ENCODE measurements at regions not wholly inside any gene's neighbourhood (a gene's known extent, or its start where the extent isn't known, plus 50 kb on each side); places are given as distances from the start of the nearest gene placed in this dataset.

GRCh38 chr15:69734699-69735098, 282.1 kb downstream of the RPLP1 start:
- no peaks in the 10 kb centered on the region for H3K4me1 ChIP-seq
- no peaks in the 10 kb centered on the region for H3K36me3 ChIP-seq
- no peak overlapping the region for H3K4me3 ChIP-seq
- H3K27ac ChIP-seq: no peak overlapping the region
- no peak for DNase-seq (ENCODE audit: low spot score in 2 of 2)
- intact Hi-C loops (cut with DNase I): no loop called here
- H3K9me3 ChIP-seq: no peaks in the 10 kb centered on the region
- no peaks in the 10 kb centered on the region for H3K27me3 ChIP-seq
- TF ChIP-seq CTCF (IDR thresholded peaks at IDR 0.05): no peak

DNA sequence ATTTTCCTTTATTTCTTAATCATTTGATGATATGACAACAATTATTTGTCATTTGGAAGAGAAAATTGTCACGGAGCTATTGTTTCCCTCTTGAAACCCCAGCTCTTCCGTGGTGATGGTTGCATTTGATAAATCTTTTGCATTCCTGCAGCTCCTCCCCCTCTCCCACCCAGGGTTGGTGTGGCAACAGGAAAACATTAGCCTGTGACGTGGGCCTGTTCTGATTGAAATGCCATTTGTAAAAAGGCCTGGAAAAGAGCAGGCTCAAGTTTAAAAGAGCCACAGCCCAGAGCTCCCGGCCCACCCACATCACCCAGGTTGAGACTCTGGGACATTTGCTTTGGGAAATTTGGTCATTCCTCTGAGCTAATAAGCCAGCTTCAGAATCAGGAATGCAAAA, 282.5 kb downstream of the RPLP1 start:
- no peaks in the 10 kb centered on the region for H3K9me3 ChIP-seq
- no peak overlapping the region for H3K27ac ChIP-seq
- H3K27me3 ChIP-seq: no peaks in the 10 kb centered on the region
- no peak overlapping the region for H3K4me3 ChIP-seq
- no peak for TF ChIP-seq CTCF (IDR thresholded peaks at IDR 0.05)
- no peak for DNase-seq (ENCODE audit: low spot score in 2 of 2)
- intact Hi-C loops (cut with DNase I): no loop called here
- no peaks in the 10 kb centered on the region for H3K4me1 ChIP-seq
- H3K36me3 ChIP-seq: no peaks in the 10 kb centered on the region

GRCh38 chr15:69736161-69736560, 283.5 kb downstream of the RPLP1 start:
- DNase-seq (ENCODE audit: low spot score in 2 of 2): no peak
- intact Hi-C loops (cut with DNase I): no loop called here
- Histone ChIP-seq H3K27me3 (no peaks in the 10 kb centered on the region), H3K27ac (no peak overlapping the region), H3K36me3 (no peaks in the 10 kb centered on the region), H3K4me1 (no peaks in the 10 kb centered on the region), H3K9me3 (no peaks in the 10 kb centered on the region), H3K4me3 (no peak overlapping the region)
- no peak for TF ChIP-seq CTCF (IDR thresholded peaks at IDR 0.05)

GRCh38 chr15:69737916-69738315, 285.3 kb downstream of the RPLP1 start:
- no peak for TF ChIP-seq CTCF (IDR thresholded peaks at IDR 0.05)
- no peaks in the 10 kb centered on the region for H3K4me1 ChIP-seq
- H3K9me3 ChIP-seq: no peaks in the 10 kb centered on the region
- no peak for DNase-seq (ENCODE audit: low spot score in 2 of 2)
- no peak overlapping the region for H3K27ac ChIP-seq
- no peaks in the 10 kb centered on the region for H3K27me3 ChIP-seq
- no peaks in the 10 kb centered on the region for H3K36me3 ChIP-seq
- H3K4me3 ChIP-seq: no peak overlapping the region
- intact Hi-C loops (cut with DNase I): no loop called here

DNA sequence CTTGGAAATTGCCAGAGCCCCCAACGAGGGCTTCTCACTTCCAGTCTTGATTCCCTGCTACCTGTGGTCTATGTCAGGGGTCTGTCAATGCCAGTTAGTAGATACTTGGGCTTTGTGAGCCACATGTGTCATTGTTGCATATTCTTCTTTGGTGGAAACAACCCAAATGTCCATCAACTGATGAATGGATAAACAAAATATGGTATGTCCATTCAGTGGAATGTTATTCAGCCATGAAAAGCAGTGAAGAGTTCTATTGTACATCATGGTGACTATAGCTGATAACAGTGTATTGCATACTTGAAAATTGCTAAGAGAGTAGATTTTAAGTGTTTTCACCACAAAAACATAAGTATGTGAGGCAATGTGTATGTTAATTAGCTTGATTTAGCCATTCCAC, 288.1 kb downstream of the RPLP1 start:
- intact Hi-C loops (cut with DNase I): no loop called here
- TF ChIP-seq CTCF (IDR thresholded peaks at IDR 0.05): no peak
- H3K27ac ChIP-seq: no peak overlapping the region

GRCh38 chr15:69742361-69742760, 289.7 kb downstream of the RPLP1 start:
- H3K36me3 ChIP-seq: no peaks in the 10 kb centered on the region
- no peaks in the 10 kb centered on the region for H3K9me3 ChIP-seq
- no peak for TF ChIP-seq CTCF (IDR thresholded peaks at IDR 0.05)
- intact Hi-C loops (cut with DNase I): no loop called here
- DNase-seq (ENCODE audit: low spot score in 2 of 2): no peak
- H3K27ac ChIP-seq: no peak overlapping the region
- no peaks in the 10 kb centered on the region for H3K4me1 ChIP-seq
- no peaks in the 10 kb centered on the region for H3K27me3 ChIP-seq
- no peak overlapping the region for H3K4me3 ChIP-seq

More for the DNA sequence above, 288.1 kb downstream of the RPLP1 start:
- Histone ChIP-seq H3K9me3 (no peaks in the 10 kb centered on the region), H3K4me1 (no peaks in the 10 kb centered on the region), H3K4me3 (no peak overlapping the region), H3K27me3 (no peaks in the 10 kb centered on the region), H3K36me3 (no peaks in the 10 kb centered on the region)
- no peak for DNase-seq (ENCODE audit: low spot score in 2 of 2)
